K562 (cell line): ENCODE measurements at regions not wholly inside any gene's neighbourhood (a gene's known extent, or its start where the extent isn't known, plus 50 kb on each side); places are given as distances from the start of the nearest gene placed in this dataset.

ENCODE experiments used
- CHD2 ChIP-seq: IDR thresholded peaks from 2 replicates; pipeline ENCODE4 v1.6.1; 2011; ENCODE audit warnings: low read depth, low read length
- GATAD2B ChIP-seq: fragments of 450-650 bp; IDR thresholded peaks from 2 replicates; pipeline ENCODE4 v1.6.1; 2017; ENCODE audit warnings: mild to moderate bottlenecking, borderline replicate concordance
- KAT2B ChIP-seq: IDR thresholded peaks from one replicate; pipeline ENCODE4 v1.6.1; 2012; ENCODE audit warnings: low read depth, mild to moderate bottlenecking, control low read depth, inconsistent platforms, low read length, moderate library complexity
- PCBP1 ChIP-seq: fragments of 200-400 bp; formaldehyde crosslinking; IDR thresholded peaks from 2 replicates; pipeline ENCODE4 v1.6.1; 2018; ENCODE audit warnings: mild to moderate bottlenecking, low read depth, low read length; ENCODE audit not compliant: poor library complexity, severe bottlenecking
- SMC3 ChIP-seq: conservative IDR thresholded peaks from 2 replicates; pipeline ENCODE4 v1.6.1; 2011; ENCODE audit warnings: low read depth, low read length, improper control_type of control experiment; ENCODE audit not compliant: insufficient read depth
- ZNF253 ChIP-seq: fragments of 250-450 bp; sonication (Bioruptor Pico); conservative IDR thresholded peaks from 2 replicates; pipeline ENCODE4 v1.6.1; 2021; ENCODE audit warnings: mild to moderate bottlenecking

DNA sequence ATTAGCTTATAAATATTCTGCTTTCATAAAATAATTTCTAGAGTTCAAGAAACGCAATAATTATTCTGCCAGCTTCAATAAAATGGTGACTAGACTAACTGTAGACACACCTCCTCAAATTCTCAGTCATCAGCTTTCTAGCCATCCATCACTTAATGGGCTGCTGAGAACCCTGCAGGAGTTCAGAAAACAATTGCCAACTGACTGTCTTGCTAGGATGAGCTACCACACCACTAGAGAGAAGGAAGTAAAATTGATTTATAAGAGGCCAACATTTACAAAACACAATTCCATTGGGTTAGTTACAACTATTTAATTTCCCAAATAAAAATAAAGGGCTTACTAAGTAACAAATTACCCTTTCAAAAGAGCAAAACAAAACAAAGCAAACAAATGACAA lies 126.5 kb upstream of the PAPPA start:
- TF ChIP-seq SMC3, result no peak
- TF ChIP-seq CHD2, result no peak
- TF ChIP-seq ZNF253 (CRISPR knock-in tag), result no peak
- TF ChIP-seq KAT2B, result no peak
- TF ChIP-seq PCBP1, result no peak
- no peak for TF ChIP-seq GATAD2B
